Left lung (tissue), 4 donors: ENCODE measurements at regions not wholly inside any gene's neighbourhood (a gene's known extent, or its start where the extent isn't known, plus 50 kb on each side); places are given as distances from the start of the nearest gene placed in this dataset.

ENCODE experiments used
- ATAC-seq: fragments of 200-7000 bp; cut with Tn5 transposase; one replicate; pipeline ENCODE4 v1.9.1; 2020; ENCODE audit warnings: moderate library complexity
- DNase-seq, 4 donors: peaks; one replicate each; pipeline ENCODE4 v3.0.0-alpha.2; 2013 to 2020
- H3K27ac ChIP-seq, 2 donors: fragments of 200-600 bp; sonication (generic) in 1 of 2; one replicate each; pipeline versions ENCODE4 v1.5.0 to v1.8.0; 2020 to 2021
- H3K27me3 ChIP-seq, 2 donors: fragments of 200-600 bp; sonication (generic) in 1 of 2; one replicate each; pipeline versions ENCODE4 v1.5.0 to v1.8.0; 2020 to 2021
- H3K36me3 ChIP-seq, 2 donors: fragments of 200-600 bp; sonication (generic) in 1 of 2; one replicate each; pipeline versions ENCODE4 v1.5.0 to v1.8.0; 2020 to 2021
- H3K4me1 ChIP-seq, 2 donors: fragments of 200-600 bp; one replicate each; pipeline ENCODE4 v1.8.0; 2021
- H3K4me3 ChIP-seq, 2 donors: fragments of 200-600 bp; sonication (generic) in 1 of 2; one replicate each; pipeline versions ENCODE4 v1.5.0 to v1.8.0; 2020 to 2021; ENCODE audit warnings: mild to moderate bottlenecking in 1 of 2
- H3K9me3 ChIP-seq, 2 donors: fragments of 200-600 bp; sonication (generic) in 1 of 2; one replicate each; pipeline versions ENCODE4 v1.5.0 to v1.8.0; 2020 to 2021
- intact Hi-C, 2 donors: fragments of 100-400 bp; cut with DNase I; formaldehyde crosslinking; loops; one replicate each; pipeline versions ENCODE4 v1.11.2 to v1.14.2; 2022
- TF ChIP-seq, protein P1 (sequence below), 2 donors: fragments of 200-600 bp; sonication (generic) in 1 of 2; IDR thresholded peaks; one replicate each; pipeline versions ENCODE4 v1.5.0 to v1.8.0; 2021; ENCODE audit warnings: antibody characterized with exemption in 2 of 2
- donor health status: DM: no; HTN: yes; CAD: no.
- donor health status: DM: no; HTN: no; CAD: no.

GRCh38 chr2:58535182-58535581 lies 294.1 kb upstream of the FANCL start:
- TF ChIP-seq, protein P1, sequence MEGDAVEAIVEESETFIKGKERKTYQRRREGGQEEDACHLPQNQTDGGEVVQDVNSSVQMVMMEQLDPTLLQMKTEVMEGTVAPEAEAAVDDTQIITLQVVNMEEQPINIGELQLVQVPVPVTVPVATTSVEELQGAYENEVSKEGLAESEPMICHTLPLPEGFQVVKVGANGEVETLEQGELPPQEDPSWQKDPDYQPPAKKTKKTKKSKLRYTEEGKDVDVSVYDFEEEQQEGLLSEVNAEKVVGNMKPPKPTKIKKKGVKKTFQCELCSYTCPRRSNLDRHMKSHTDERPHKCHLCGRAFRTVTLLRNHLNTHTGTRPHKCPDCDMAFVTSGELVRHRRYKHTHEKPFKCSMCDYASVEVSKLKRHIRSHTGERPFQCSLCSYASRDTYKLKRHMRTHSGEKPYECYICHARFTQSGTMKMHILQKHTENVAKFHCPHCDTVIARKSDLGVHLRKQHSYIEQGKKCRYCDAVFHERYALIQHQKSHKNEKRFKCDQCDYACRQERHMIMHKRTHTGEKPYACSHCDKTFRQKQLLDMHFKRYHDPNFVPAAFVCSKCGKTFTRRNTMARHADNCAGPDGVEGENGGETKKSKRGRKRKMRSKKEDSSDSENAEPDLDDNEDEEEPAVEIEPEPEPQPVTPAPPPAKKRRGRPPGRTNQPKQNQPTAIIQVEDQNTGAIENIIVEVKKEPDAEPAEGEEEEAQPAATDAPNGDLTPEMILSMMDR (IDR thresholded peaks at IDR 0.05) = no peak
- H3K9me3 ChIP-seq = no peaks in the 10 kb centered on the region
- H3K27ac ChIP-seq = no peak overlapping the region
- intact Hi-C loops = no loop called here
- H3K4me1 ChIP-seq = no peaks in the 10 kb centered on the region
- no peak overlapping the region for H3K4me3 ChIP-seq
- H3K36me3 ChIP-seq = no peaks in the 10 kb centered on the region
- ATAC-seq (no peak), DNase-seq (no peak)
- no peaks in the 10 kb centered on the region for H3K27me3 ChIP-seq

GRCh38 chr2:58533376-58533775 lies 292.3 kb upstream of the FANCL start:
- no peak overlapping the region for H3K27ac ChIP-seq
- intact Hi-C loops = no loop called here
- H3K9me3 ChIP-seq = no peaks in the 10 kb centered on the region
- ATAC-seq (no peak), DNase-seq (no peak)
- no peaks in the 10 kb centered on the region for H3K27me3 ChIP-seq
- TF ChIP-seq, protein P1 (IDR thresholded peaks at IDR 0.05) = no peak
- H3K36me3 ChIP-seq = no peaks in the 10 kb centered on the region
- no peak overlapping the region for H3K4me3 ChIP-seq
- H3K4me1 ChIP-seq = no peaks in the 10 kb centered on the region

DNA sequence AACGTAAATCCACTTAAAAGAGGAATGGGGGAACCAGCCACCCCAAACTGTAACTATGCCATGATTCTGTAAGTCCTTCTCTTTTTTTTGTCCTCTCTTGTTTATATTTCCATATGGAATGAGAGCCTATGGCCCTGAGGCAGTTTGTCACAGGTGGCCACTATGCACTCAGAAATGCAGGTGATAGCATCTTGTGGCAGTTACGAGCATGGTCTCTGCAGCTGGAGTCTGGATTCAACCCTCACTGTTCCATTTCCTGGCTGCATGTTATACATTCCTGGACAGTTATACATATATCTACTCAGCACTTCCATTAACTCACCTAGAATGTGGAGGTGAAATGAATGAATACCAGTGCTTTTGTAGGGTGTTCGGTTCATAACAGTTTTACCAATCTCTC lies 291.5 kb upstream of the FANCL start:
- no peak overlapping the region for H3K4me3 ChIP-seq
- no peaks in the 10 kb centered on the region for H3K36me3 ChIP-seq
- H3K27ac ChIP-seq = no peak overlapping the region
- intact Hi-C loops = no loop called here
- TF ChIP-seq, protein P1 (IDR thresholded peaks at IDR 0.05) = no peak
- no peaks in the 10 kb centered on the region for H3K9me3 ChIP-seq
- H3K27me3 ChIP-seq = no peaks in the 10 kb centered on the region
- ATAC-seq (no peak), DNase-seq (no peak)
- no peaks in the 10 kb centered on the region for H3K4me1 ChIP-seq

DNA sequence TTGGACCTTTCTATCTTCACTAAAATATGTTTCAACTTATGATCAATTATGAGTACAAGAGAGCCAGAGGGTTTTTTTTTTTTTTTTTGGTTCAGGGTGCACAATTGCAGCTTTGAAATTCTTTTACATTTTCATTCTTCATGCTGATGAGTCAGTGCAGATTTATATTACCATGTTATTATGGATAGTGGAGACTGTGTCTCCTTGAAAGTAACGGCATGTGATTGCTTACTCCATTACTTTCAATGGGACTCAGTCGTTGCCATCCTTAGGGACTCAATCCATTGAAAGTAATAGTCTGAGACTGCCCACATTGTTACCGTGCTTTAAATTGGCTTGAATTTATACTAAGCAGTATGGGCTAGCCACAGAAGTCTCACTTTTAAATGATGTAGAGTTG lies 286.5 kb upstream of the FANCL start:
- no peaks in the 10 kb centered on the region for H3K9me3 ChIP-seq
- DNase-seq (no peak), ATAC-seq (no peak)
- H3K4me3 ChIP-seq = no peak overlapping the region
- no peaks in the 10 kb centered on the region for H3K27me3 ChIP-seq
- no peak overlapping the region for H3K27ac ChIP-seq
- intact Hi-C loops = no loop called here
- H3K4me1 ChIP-seq = no peaks in the 10 kb centered on the region
- TF ChIP-seq, protein P1 (IDR thresholded peaks at IDR 0.05) = no peak
- H3K36me3 ChIP-seq = no peaks in the 10 kb centered on the region

- TF ChIP-seq, protein P1 (IDR thresholded peaks at IDR 0.05) = no peak
- no peaks in the 10 kb centered on the region for H3K9me3 ChIP-seq
- H3K27me3 ChIP-seq = no peaks in the 10 kb centered on the region
- ATAC-seq = no peak
- intact Hi-C loops = no loop called here
- H3K27ac ChIP-seq = no peak overlapping the region
- H3K36me3 ChIP-seq = no peaks in the 10 kb centered on the region
- H3K4me3 ChIP-seq = no peak overlapping the region
- no peak for DNase-seq
- no peaks in the 10 kb centered on the region for H3K4me1 ChIP-seq
Observed at GRCh38 chr2:58521803-58522554, 280.9 kb upstream of the FANCL start.
